HCT116 (cell line): ENCODE measurements at regions not wholly inside any gene's neighbourhood (a gene's known extent, or its start where the extent isn't known, plus 50 kb on each side); places are given as distances from the start of the nearest gene placed in this dataset.
"Not testable (repeated sequence)": the region's sequence is repeated elsewhere in the genome, so short reads cannot be mapped to it uniquely, and the experiment has no call there.

Experiments
- ATAC-seq: fragments of 200-7000 bp; cut with Tn5 transposase; 2 replicates; pipeline ENCODE4 v1.9.1; 2020; ENCODE audit warnings: mild to moderate bottlenecking, moderate library complexity
- BruUV-seq: library from RNA; stranded (reverse); fragments of 400-500 nt; replicated peaks from 2 replicates; lab custom pipeline; 2021; lab: Mats Ljungman, UMichigan
- CTCF ChIA-PET: fragments of 300-600 bp; sonication (Branson Sonifier 250); formaldehyde crosslinking; loops from one replicate; lab custom pipeline; 2021; ENCODE audit warnings: antibody characterized with exemption; lab: Charles Lee
- POLR2A ChIA-PET: fragments of 300-600, 350-600 bp; sonication (Branson Sonifier 250); formaldehyde crosslinking; loops from one replicate; lab custom pipeline; 2021; ENCODE audit warnings: antibody characterized with exemption; lab: Charles Lee
- RAD21 ChIA-PET, 2 experiments: fragments of 300-600 bp; sonication (Branson Sonifier 250); formaldehyde crosslinking; loops; one replicate each; lab custom pipeline; 2023; ENCODE audit warnings: low total read pairs in 2 of 2; ENCODE audit not compliant: uncharacterized antibody in 2 of 2, unreplicated experiment in 2 of 2, low non-redundant PET in 1 of 2; lab: Charles Lee
- DNase-seq: peaks from one replicate; pipeline ENCODE4 v3.0.0-alpha.2; 2010; ENCODE audit warnings: low read depth, low spot score
- H2AFZ ChIP-seq: fragments of 200-600 bp; shearing (Covaris generic), sonication (generic); 2 replicates; pipeline ENCODE4 v1.6.1; 2017; ENCODE audit warnings: low read depth, mixed run types, mixed read lengths, antibody characterized with exemption, low read length; ENCODE audit not compliant: poor library complexity, severe bottlenecking
- H3K27ac ChIP-seq: 2 replicates; pipeline ENCODE4 v1.5.1; 2012; ENCODE audit warnings: low read depth, low read length
- H3K27me3 ChIP-seq: fragments of 200-600 bp; sonication (generic); 2 replicates; pipeline ENCODE4 v1.6.1; 2016; ENCODE audit warnings: mixed run types, low read length, mixed read lengths; ENCODE audit not compliant: insufficient read depth
- H3K36me3 ChIP-seq, 2 experiments: fragments of 200-500 bp in 1 of 2; fragments of 200-600 bp in 1 of 2; sonication (Bioruptor generic) in 1 of 2; sonication (generic) in 1 of 2; 2 replicates each; pipeline versions ENCODE4 v1.5.1 to v1.6.1; 2014 to 2016; ENCODE audit warnings: low read length in 2 of 2, inconsistent platforms in 1 of 2, mixed read lengths in 1 of 2, mixed run types in 1 of 2; ENCODE audit not compliant: insufficient read depth in 2 of 2, control insufficient read depth in 1 of 2
- H3K4me1 ChIP-seq, 2 experiments: fragments of 200-600 bp in 1 of 2; sonication (generic) in 1 of 2; 2 replicates each; pipeline versions ENCODE4 v1.5.1 to v1.6.1; 2012 to 2017; ENCODE audit warnings: low read length in 2 of 2, inconsistent platforms in 1 of 2, mild to moderate bottlenecking in 1 of 2, mixed read lengths in 1 of 2, mixed run types in 1 of 2, moderate library complexity in 1 of 2; ENCODE audit not compliant: insufficient read depth in 2 of 2, control insufficient read depth in 1 of 2
- H3K4me2 ChIP-seq: fragments of 200-600 bp; sonication (generic); 2 replicates; pipeline ENCODE4 v1.6.1; 2017; ENCODE audit warnings: mixed run types, low read length, mixed read lengths
- H3K4me3 ChIP-seq, 2 experiments: fragments of 200-600 bp in 1 of 2; sonication (generic) in 1 of 2; replicated peaks in 1 of 2; 2 replicates each; pipeline ENCODE4 v1.5.1; 2011 to 2016; ENCODE audit warnings: low read length in 2 of 2, control low read depth in 1 of 2, low read depth in 1 of 2, mild to moderate bottlenecking in 1 of 2, mixed read lengths in 1 of 2, mixed run types in 1 of 2
- H3K79me2 ChIP-seq: fragments of 200-600 bp; sonication (generic); 2 replicates; pipeline ENCODE4 v1.6.1; 2017; ENCODE audit warnings: mild to moderate bottlenecking, mixed run types, low read length, moderate library complexity, mixed read lengths; ENCODE audit not compliant: insufficient read depth
- H3K9ac ChIP-seq: fragments of 200-600 bp; sonication (generic); 2 replicates; pipeline ENCODE4 v1.6.1; 2016; ENCODE audit warnings: low read length, mixed read lengths
- H3K9me2 ChIP-seq: fragments of 200-600 bp; sonication (generic), shearing (Covaris generic); 2 replicates; pipeline ENCODE4 v1.6.1; 2017; ENCODE audit warnings: mixed run types, mild to moderate bottlenecking, moderate library complexity; ENCODE audit not compliant: insufficient read depth
- H3K9me3 ChIP-seq, 2 experiments: fragments of 200-500 bp in 1 of 2; fragments of 200-600 bp in 1 of 2; sonication (Bioruptor generic) in 1 of 2; sonication (generic) in 1 of 2; 2 replicates each; pipeline ENCODE4 v1.6.1; 2014 to 2017; ENCODE audit warnings: low read length in 2 of 2, mixed read lengths in 2 of 2, inconsistent platforms in 1 of 2, low read depth in 1 of 2, mild to moderate bottlenecking in 1 of 2, mixed run types in 1 of 2, moderate library complexity in 1 of 2; ENCODE audit not compliant: control insufficient read depth in 1 of 2, insufficient read depth in 1 of 2
- H4K20me1 ChIP-seq: fragments of 200-600 bp; sonication (generic), shearing (Covaris generic); 2 replicates; pipeline ENCODE4 v1.6.1; 2017; ENCODE audit warnings: mixed run types, mild to moderate bottlenecking, moderate library complexity; ENCODE audit not compliant: insufficient read depth
- CEBPB ChIP-seq: IDR thresholded peaks from 2 replicates; pipeline ENCODE4 v1.6.1; 2012; ENCODE audit warnings: low read depth
- CTCF ChIP-seq, 3 experiments: fragments of 200-600 bp in 1 of 3; sonication (generic) in 1 of 3; IDR thresholded peaks in 2 of 3; conservative IDR thresholded peaks in 1 of 3; 2 replicates each; pipeline ENCODE4 v1.5.1; 2012 to 2017; ENCODE audit warnings: low read depth in 2 of 3, low read length in 2 of 3, antibody characterized with exemption in 1 of 3, borderline replicate concordance in 1 of 3, control low read depth in 1 of 3, mild to moderate bottlenecking in 1 of 3, mixed read lengths in 1 of 3, mixed run types in 1 of 3, moderate library complexity in 1 of 3; ENCODE audit not compliant: insufficient read depth in 1 of 3
- EZH2 ChIP-seq: fragments of 200-600 bp; sonication (generic); IDR thresholded peaks from 2 replicates; pipeline ENCODE4 v1.6.1; 2017; ENCODE audit warnings: antibody characterized with exemption, mixed run types
- POLR2AphosphoS5 ChIP-seq: IDR thresholded peaks from 2 replicates; pipeline ENCODE4 v1.6.1; 2011; ENCODE audit warnings: mild to moderate bottlenecking, low read depth, low read length, moderate library complexity
- SP1 ChIP-seq: IDR thresholded peaks from 2 replicates; pipeline ENCODE4 v1.6.1; 2012; ENCODE audit warnings: low read depth
- TCF7L2 ChIP-seq: IDR thresholded peaks from 2 replicates; pipeline ENCODE4 v1.7.0; 2011; ENCODE audit warnings: borderline replicate concordance, inconsistent platforms; ENCODE audit not compliant: insufficient read depth, insufficient read length; ENCODE audit errors: extremely low read depth
- YY1 ChIP-seq: IDR thresholded peaks from 2 replicates; pipeline ENCODE4 v1.6.1; 2011; ENCODE audit warnings: low read length, low read depth, moderate library complexity, mild to moderate bottlenecking; ENCODE audit not compliant: insufficient replicate concordance; ENCODE audit errors: extremely low read depth
- intact Hi-C: fragments of 100-400 bp; cut with micrococcal nuclease; formaldehyde crosslinking; loops from 2 replicates; pipeline ENCODE4 v1.10.0; 2022
- TF ChIP-seq, protein P1 (sequence below): IDR thresholded peaks from 2 replicates; pipeline ENCODE4 v1.6.1; 2012; ENCODE audit warnings: low read depth

GRCh38 chr6:169092375-169092774 is 161.3 kb downstream of the THBS2 start:
- CTCF ChIA-PET = no interaction called here
- no peak for DNase-seq
- TF ChIP-seq POLR2AphosphoS5 = no peak
- no peak for TF ChIP-seq CTCF (IDR thresholded peaks at IDR 0.05 in 2 of 3, conservative IDR thresholded peaks at IDR 0.05 in 1 of 3; ENCODE audit: borderline replicate concordance in 1 of 3, insufficient read depth in 1 of 3, low read depth in 2 of 3, low read length in 2 of 3)
- no peak for TF ChIP-seq YY1
- TF ChIP-seq SP1 = no peak
- no peak for TF ChIP-seq TCF7L2
- TF ChIP-seq, protein P1, sequence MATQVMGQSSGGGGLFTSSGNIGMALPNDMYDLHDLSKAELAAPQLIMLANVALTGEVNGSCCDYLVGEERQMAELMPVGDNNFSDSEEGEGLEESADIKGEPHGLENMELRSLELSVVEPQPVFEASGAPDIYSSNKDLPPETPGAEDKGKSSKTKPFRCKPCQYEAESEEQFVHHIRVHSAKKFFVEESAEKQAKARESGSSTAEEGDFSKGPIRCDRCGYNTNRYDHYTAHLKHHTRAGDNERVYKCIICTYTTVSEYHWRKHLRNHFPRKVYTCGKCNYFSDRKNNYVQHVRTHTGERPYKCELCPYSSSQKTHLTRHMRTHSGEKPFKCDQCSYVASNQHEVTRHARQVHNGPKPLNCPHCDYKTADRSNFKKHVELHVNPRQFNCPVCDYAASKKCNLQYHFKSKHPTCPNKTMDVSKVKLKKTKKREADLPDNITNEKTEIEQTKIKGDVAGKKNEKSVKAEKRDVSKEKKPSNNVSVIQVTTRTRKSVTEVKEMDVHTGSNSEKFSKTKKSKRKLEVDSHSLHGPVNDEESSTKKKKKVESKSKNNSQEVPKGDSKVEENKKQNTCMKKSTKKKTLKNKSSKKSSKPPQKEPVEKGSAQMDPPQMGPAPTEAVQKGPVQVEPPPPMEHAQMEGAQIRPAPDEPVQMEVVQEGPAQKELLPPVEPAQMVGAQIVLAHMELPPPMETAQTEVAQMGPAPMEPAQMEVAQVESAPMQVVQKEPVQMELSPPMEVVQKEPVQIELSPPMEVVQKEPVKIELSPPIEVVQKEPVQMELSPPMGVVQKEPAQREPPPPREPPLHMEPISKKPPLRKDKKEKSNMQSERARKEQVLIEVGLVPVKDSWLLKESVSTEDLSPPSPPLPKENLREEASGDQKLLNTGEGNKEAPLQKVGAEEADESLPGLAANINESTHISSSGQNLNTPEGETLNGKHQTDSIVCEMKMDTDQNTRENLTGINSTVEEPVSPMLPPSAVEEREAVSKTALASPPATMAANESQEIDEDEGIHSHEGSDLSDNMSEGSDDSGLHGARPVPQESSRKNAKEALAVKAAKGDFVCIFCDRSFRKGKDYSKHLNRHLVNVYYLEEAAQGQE = no peak
- TF ChIP-seq CEBPB = no peak
- TF ChIP-seq EZH2 = no peak
- Histone ChIP-seq H3K79me2 (no peaks in the 10 kb centered on the region), H3K9me3 (peaks cover 5 to 7% of the 10 kb centered on the region in 2 experiments; a peak in 2 of 4 replicates), H3K4me3 (no peak overlapping the region), H3K9ac (no peak overlapping the region), H3K36me3 (no peaks in the 10 kb centered on the region), H3K27me3 (no peaks in the 10 kb centered on the region), H3K4me2 (no peak overlapping the region), H3K9me2 (no peaks in the 10 kb centered on the region), H3K4me1 (no peaks in the 10 kb centered on the region), H2AFZ (no peak overlapping the region), H3K27ac (no peak overlapping the region), H4K20me1 (no peaks in the 10 kb centered on the region)
- BruUV-seq = no TSS peak
- intact Hi-C loops = no loop called here
- RAD21 ChIA-PET = no interaction called here
- ATAC-seq = no peak
- POLR2A ChIA-PET = no interaction called here

DNA sequence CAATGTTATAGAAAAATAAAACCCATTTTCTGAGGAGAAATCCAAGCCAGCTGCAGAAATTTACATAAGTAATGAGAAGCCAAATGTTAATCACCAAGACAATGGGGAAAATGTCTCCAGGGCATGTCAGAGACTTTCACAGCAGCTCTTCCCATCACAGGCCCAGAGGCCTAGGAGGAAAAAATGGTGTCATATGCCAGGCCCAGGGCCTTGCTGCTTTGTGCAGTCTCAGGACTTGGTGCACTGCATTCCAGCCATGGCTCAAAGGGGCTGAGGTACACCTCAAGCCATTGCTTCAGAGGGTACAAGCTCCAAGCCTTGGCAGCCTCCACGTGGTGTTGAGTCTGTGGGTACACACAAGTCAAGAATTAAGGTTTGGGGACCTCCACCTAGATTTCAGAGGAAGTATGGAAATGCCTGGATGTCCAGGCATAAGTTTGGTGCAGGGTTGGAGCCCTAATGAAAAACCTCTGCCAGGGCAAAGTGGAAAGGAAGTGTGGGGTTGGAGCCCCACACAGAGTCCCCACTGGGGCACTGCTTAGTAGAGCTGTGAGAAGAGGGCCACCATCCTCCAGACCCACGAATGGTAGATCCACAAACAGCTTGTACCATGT is 163.0 kb downstream of the THBS2 start:
- H3K9me3 ChIP-seq, ATAC-seq, H3K4me3 ChIP-seq, H3K27ac ChIP-seq, POLR2A ChIA-PET, H3K36me3 ChIP-seq, H3K79me2 ChIP-seq, H4K20me1 ChIP-seq, CTCF ChIA-PET, intact Hi-C loops, H3K9me2 ChIP-seq, H3K4me2 ChIP-seq, DNase-seq, H3K27me3 ChIP-seq, H2AFZ ChIP-seq, RAD21 ChIA-PET, H3K9ac ChIP-seq, BruUV-seq: not testable (repeated sequence)
- H3K4me1 ChIP-seq = peaks cover 0 to 11% of the 10 kb centered on the region in 2 experiments; a peak in 1 of 4 replicates
